Stimulated activated CD4-positive, alpha-beta T cell treated with anti-CD3 and anti-CD28 coated beads, Interleukin-2, amount 100 ng/mL, for 4 hours (primary cell): ENCODE measurements at regions not wholly inside any gene's neighbourhood (a gene's known extent, or its start where the extent isn't known, plus 50 kb on each side); places are given as distances from the start of the nearest gene placed in this dataset.

ENCODE experiments used
- DNase-seq: peaks from one replicate; pipeline ENCODE4 v3.0.0-alpha.2; 2020; ENCODE audit warnings: low read depth

GRCh38 chr20:24059174-24059573, 70.6 kb upstream of the GGTLC1 start:
- DNase-seq = no peak

DNA sequence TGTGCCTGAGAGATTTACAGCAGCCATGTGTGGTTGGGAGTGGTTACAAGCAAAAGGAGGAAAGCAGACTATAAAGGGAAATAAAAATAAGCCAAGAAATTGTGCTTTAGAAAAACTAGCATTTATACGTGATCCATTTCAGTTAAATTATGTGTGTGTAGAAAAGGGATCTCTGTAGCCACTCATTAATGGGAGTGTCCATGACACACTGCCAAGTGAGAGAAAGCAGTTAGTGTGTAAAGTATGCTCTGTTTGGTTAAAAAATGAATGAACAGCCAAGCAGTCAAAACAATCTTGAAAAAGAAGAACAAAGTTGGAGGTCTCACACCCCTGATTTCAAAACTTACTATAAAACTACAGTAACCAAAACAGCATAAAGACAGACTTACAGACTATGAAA, 67.9 kb upstream of the GGTLC1 start:
- no peak for DNase-seq

- no peak for DNase-seq
Measured at GRCh38 chr20:24052599-24053275, 64.2 kb upstream of the GGTLC1 start.

GRCh38 chr20:24051160-24051559, 62.6 kb upstream of the GGTLC1 start:
- no peak for DNase-seq

DNA sequence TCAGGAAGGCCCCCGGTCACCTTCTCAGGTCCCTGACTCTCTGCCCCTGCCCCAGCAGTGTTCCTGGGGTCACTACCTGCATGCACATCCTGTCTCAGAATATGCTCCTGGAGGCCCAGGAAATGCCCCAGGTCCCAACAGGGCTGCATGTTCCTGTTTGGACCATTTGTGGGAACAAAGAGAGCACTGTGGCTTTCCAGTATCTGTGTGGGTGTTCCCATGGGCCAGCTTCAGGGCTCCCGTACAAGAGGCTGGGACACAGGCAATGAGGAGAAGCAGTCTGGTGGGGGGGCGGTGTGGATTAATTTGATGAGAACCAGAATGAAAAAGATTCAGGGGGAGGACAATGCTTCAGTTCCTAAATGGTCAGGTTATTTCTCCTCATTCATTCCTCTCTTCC, 61.5 kb upstream of the GGTLC1 start:
- no peak for DNase-seq

GRCh38 chr20:24049081-24049480, 60.5 kb upstream of the GGTLC1 start:
- no peak for DNase-seq

DNA sequence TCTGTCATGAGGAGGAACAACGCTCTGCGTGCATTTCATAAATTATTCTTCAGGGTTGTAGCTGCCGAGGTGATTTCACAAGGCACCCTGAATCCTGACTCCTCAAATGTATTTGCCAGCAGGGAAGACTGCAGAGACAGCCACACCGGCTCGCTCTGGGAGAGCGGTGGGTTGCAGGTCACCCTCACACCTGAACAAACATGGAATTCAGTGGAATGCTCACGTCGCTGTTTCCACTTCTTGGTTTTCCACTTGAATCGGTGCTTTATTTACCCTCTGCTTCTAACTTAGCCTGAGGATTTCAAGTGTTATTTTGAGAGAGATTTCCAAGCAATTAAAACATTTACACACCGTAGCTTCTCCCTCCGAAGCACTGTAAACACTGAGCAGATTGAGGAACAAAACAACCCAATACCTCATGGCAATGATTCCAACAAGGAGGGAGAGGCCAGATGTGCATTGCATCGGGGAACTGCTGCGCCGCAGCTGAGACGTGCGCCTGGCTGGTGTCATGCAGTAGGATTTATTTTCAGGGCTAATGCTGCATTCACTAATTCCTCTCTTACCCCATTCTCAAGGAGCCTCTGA, 59.5 kb upstream of the GGTLC1 start:
- DNase-seq = no peak

DNA sequence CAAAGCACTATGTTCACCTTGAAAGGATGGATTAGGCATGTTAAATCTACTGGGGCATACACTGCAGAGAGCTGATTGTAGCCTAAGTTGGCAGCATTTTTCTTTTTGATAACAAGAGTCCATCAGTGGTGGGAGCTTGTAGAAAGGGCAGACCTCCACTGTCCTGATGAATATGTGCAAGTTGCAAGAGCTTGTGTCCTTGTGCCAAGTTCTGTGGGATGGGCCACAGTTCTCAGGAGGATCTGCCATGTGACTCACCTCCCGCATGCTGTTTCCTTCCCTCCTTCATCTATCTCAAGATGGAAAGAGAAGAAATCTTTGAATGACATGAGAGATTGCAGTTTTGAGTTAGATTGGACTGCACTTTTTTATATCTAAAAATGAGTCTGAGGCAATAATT, 58.3 kb upstream of the GGTLC1 start:
- DNase-seq = no peak

- DNase-seq = no peak
Measured at GRCh38 chr20:24045621-24046318, 57.2 kb upstream of the GGTLC1 start.

GRCh38 chr20:24043294-24043693, 54.7 kb upstream of the GGTLC1 start:
- DNase-seq = no peak

- no peak for DNase-seq
Measured at GRCh38 chr20:24042646-24043045, 54.1 kb upstream of the GGTLC1 start.

DNA sequence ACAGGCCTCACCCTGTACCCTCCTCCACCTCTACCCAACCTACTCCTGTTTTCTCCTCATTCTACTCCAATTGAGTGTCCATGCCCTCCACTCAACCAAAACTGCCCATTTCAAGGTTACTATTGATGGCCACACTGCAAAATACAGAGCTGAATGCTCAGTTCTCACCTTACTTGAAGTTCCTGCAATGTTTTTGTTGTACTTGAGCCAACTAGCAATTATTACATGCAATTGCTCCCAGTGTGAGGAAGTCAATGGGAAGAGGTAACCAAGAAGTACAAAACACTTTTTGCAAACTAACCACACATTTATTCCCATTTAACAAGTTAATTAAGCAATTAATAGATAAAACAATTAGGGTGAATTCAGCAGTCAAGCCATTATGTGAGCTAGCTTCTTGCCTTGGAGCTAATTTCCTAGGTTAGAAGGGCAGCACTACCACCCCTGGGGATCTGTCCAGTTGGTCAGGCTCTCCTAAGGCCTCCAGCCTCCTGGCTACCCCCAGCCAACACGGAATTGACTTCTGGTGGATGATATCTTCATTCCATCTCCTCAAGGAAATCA, 52.4 kb upstream of the GGTLC1 start:
- no peak for DNase-seq

DNA sequence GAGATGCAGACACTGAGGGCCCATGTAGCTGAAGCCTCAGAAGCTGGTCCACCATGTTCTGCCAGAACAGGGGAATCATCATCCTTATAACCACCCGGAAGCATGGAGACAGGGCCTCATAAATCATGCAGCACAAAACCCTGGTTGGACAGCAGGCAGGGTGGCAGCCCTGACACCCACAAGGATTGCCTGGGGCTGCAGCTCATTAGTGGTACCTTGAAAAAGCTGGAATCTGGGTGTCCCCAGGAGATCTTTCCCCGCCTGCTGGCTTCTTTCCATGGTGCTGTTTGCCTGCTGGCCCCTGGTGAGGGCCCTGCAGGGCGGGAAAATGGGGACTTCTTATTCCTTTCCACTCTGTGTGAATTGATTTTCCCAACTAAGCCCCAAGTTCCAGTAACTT, 50.6 kb upstream of the GGTLC1 start:
- DNase-seq = no peak
